B cell (primary cell): ENCODE measurements at regions not wholly inside any gene's neighbourhood (a gene's known extent, or its start where the extent isn't known, plus 50 kb on each side); places are given as distances from the start of the nearest gene placed in this dataset.

Source experiments
- ATAC-seq: fragments of 200-7000 bp; cut with Tn5 transposase; one replicate; pipeline ENCODE4 v1.10.0; 2021; ENCODE audit warnings: low read depth, mild to moderate bottlenecking, moderate number of reproducible peaks, moderate library complexity
- CTCF ChIA-PET: fragments of 350-600 bp; sonication (Branson Sonifier 250); formaldehyde crosslinking; loops from one replicate; lab custom pipeline; 2021; ENCODE audit warnings: antibody characterized with exemption, inconsistent platforms; lab: Charles Lee
- POLR2A ChIA-PET: fragments of 350-600 bp; sonication (Branson Sonifier 250); formaldehyde crosslinking; loops from one replicate; lab custom pipeline; 2021; ENCODE audit warnings: antibody characterized with exemption; lab: Charles Lee
- DNase-seq: peaks from one replicate; pipeline ENCODE4 v3.0.0; 2013
- H2AFZ ChIP-seq: 2 replicates; pipeline ENCODE4 v1.6.1; 2012; ENCODE audit warnings: mild to moderate bottlenecking, low read depth, low read length; ENCODE audit not compliant: insufficient read depth, poor library complexity, severe bottlenecking
- H3K27ac ChIP-seq, 2 donors: 1 replicate in 1 of 2; 2 replicates in 1 of 2; pipeline ENCODE4 v1.5.1; 2012 to 2013; ENCODE audit warnings: low read length in 2 of 2, mild to moderate bottlenecking in 2 of 2, moderate library complexity in 1 of 2
- H3K27me3 ChIP-seq, 4 experiments: fragments of 200-600 bp in 1 of 4; sonication (generic) in 1 of 4; replicated peaks in 1 of 4; 1 replicate in 2 of 4; 2 replicates in 2 of 4; pipeline versions ENCODE4 v1.6.1 to v1.7.0; 2013 to 2016; ENCODE audit warnings: low read length in 3 of 4, mild to moderate bottlenecking in 2 of 4, mixed read lengths in 1 of 4, moderate library complexity in 1 of 4; ENCODE audit not compliant: insufficient read depth in 4 of 4, control insufficient read depth in 3 of 4; ENCODE audit errors: control extremely low read depth in 1 of 4
- H3K36me3 ChIP-seq, 2 experiments: replicated peaks in 1 of 2; 1 replicate in 1 of 2; 2 replicates in 1 of 2; pipeline versions ENCODE4 v1.6.1 to v1.7.1; 2013; ENCODE audit warnings: low read length in 1 of 2; ENCODE audit not compliant: insufficient read depth in 2 of 2, control insufficient read depth in 1 of 2; ENCODE audit errors: control extremely low read depth in 1 of 2, extremely low read depth in 1 of 2
- H3K4me1 ChIP-seq, 2 donors: fragments of 200-600 bp in 1 of 2; sonication (generic) in 1 of 2; 1 replicate in 1 of 2; 2 replicates in 1 of 2; pipeline versions ENCODE4 v1.5.1 to v1.6.1; 2013 to 2017; ENCODE audit warnings: low read length in 2 of 2; ENCODE audit not compliant: control insufficient read depth in 2 of 2, insufficient read depth in 2 of 2
- H3K4me2 ChIP-seq: replicated peaks from 2 replicates; pipeline ENCODE3; 2012; ENCODE audit warnings: mild to moderate bottlenecking, low read depth, low read length; ENCODE audit not compliant: poor library complexity, severe bottlenecking
- H3K4me3 ChIP-seq, 5 experiments: fragments of 200-600 bp in 1 of 5; sonication (generic) in 1 of 5; 1 replicate in 3 of 5; 2 replicates in 2 of 5; pipeline versions ENCODE4 v1.5.1 to v1.7.0; 2011 to 2016; ENCODE audit warnings: low read length in 4 of 5, mild to moderate bottlenecking in 4 of 5, low read depth in 2 of 5, control low read depth in 1 of 5, moderate library complexity in 1 of 5; ENCODE audit not compliant: insufficient read depth in 1 of 5; ENCODE audit errors: control extremely low read depth in 1 of 5, extremely low read depth in 1 of 5
- H3K79me2 ChIP-seq: fragments of 200-600 bp; sonication (generic); one replicate; pipeline ENCODE4 v1.6.0; 2016; ENCODE audit warnings: low read length; ENCODE audit not compliant: control insufficient read depth, insufficient read depth
- H3K9ac ChIP-seq: fragments of 200-600 bp; sonication (generic); 2 replicates; pipeline ENCODE4 v1.6.1; 2017; ENCODE audit warnings: mild to moderate bottlenecking, low read length, moderate library complexity
- H3K9me3 ChIP-seq, 3 donors: one replicate each; pipeline versions ENCODE4 v1.6.1 to v1.7.1; 2013; ENCODE audit warnings: low read length in 2 of 3; ENCODE audit not compliant: control insufficient read depth in 2 of 3, insufficient read depth in 1 of 3; ENCODE audit errors: control extremely low read depth in 1 of 3
- H4K20me1 ChIP-seq: 2 replicates; pipeline ENCODE4 v1.6.0; 2012; ENCODE audit warnings: mild to moderate bottlenecking, low read length; ENCODE audit not compliant: insufficient read depth, control insufficient read depth, poor library complexity, severe bottlenecking
- H3K27ac Mint-ChIP-seq: one replicate; pipeline ENCODE4 v1.8.0; 2021; ENCODE audit warnings: mixed read lengths
- H3K27me3 Mint-ChIP-seq: one replicate; pipeline ENCODE4 v1.8.0; 2021; ENCODE audit warnings: mixed read lengths
- H3K4me1 Mint-ChIP-seq: one replicate; pipeline ENCODE4 v1.8.0; 2021; ENCODE audit warnings: mixed read lengths
- H3K4me3 Mint-ChIP-seq: one replicate; pipeline ENCODE4 v1.8.0; 2021; ENCODE audit warnings: mixed read lengths
- H3K9me3 Mint-ChIP-seq: one replicate; pipeline ENCODE4 v1.8.0; 2022; ENCODE audit warnings: mixed read lengths; ENCODE audit not compliant: insufficient read depth
- EZH2 ChIP-seq: IDR thresholded peaks from 2 replicates; pipeline ENCODE4 v1.6.1; 2012; ENCODE audit warnings: borderline replicate concordance, low read depth, mild to moderate bottlenecking, moderate library complexity, low read length; ENCODE audit not compliant: insufficient read depth, poor library complexity, severe bottlenecking
- WGBS: methylation state at CpG from one replicate; pipeline ENCODE4 v1.1.5; 2013; ENCODE audit warnings: missing lambda C conversion rate; ENCODE audit not compliant: insufficient coverage; 5-methylcytosine and 5-hydroxymethylcytosine counted together
- intact Hi-C: fragments of 100-400 bp; cut with micrococcal nuclease; formaldehyde crosslinking; loops from one replicate; pipeline ENCODE4 v1.10.0; 2022
- TF ChIP-seq, protein P1 (sequence below): fragments of 200-600 bp; IDR thresholded peaks from one replicate; pipeline ENCODE4 v1.8.0; 2022; ENCODE audit warnings: antibody characterized with exemption, mild to moderate bottlenecking

DNA sequence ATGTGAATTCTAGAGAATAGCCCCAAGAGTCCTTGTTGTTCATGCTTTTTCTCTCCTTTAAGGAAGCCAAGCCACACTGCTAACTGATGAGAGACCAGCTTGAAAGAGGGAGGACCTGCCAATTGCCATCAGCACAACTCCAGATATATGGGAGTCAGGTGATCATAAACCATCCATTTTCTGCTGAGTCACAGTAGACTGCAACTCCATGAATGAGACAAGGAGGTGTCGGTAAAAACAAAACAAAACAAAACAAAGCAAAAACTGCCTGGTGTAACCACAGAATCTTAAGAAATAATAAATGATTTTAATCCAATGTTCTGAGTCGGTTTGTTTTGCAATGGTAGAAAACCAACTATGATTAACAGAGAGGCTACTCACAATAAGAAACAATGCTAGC, 837.3 kb downstream of the PCDH7 start:
- DNase-seq (no peak), ATAC-seq (no peak)
- Mint-ChIP-seq H3K9me3 (peaks cover 2% of the 10 kb centered on the region), H3K4me1 (no peaks in the 10 kb centered on the region), H3K4me3 (no peak overlapping the region), H3K27ac (no peak overlapping the region), H3K27me3 (no peaks in the 10 kb centered on the region)
- H3K79me2 ChIP-seq: no peaks in the 10 kb centered on the region
- WGBS: no CpG with 5 or more reads among the region's 2 CpGs
- H3K27ac ChIP-seq: no peak overlapping the region
- no peak overlapping the region for H2AFZ ChIP-seq
- TF ChIP-seq, protein P1, sequence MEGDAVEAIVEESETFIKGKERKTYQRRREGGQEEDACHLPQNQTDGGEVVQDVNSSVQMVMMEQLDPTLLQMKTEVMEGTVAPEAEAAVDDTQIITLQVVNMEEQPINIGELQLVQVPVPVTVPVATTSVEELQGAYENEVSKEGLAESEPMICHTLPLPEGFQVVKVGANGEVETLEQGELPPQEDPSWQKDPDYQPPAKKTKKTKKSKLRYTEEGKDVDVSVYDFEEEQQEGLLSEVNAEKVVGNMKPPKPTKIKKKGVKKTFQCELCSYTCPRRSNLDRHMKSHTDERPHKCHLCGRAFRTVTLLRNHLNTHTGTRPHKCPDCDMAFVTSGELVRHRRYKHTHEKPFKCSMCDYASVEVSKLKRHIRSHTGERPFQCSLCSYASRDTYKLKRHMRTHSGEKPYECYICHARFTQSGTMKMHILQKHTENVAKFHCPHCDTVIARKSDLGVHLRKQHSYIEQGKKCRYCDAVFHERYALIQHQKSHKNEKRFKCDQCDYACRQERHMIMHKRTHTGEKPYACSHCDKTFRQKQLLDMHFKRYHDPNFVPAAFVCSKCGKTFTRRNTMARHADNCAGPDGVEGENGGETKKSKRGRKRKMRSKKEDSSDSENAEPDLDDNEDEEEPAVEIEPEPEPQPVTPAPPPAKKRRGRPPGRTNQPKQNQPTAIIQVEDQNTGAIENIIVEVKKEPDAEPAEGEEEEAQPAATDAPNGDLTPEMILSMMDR: no peak
- TF ChIP-seq EZH2: no peak
- no peaks in the 10 kb centered on the region for H3K27me3 ChIP-seq
- H4K20me1 ChIP-seq: no peaks in the 10 kb centered on the region
- no peaks in the 10 kb centered on the region for H3K36me3 ChIP-seq
- H3K9ac ChIP-seq: no peak overlapping the region
- no peaks in the 10 kb centered on the region for H3K9me3 ChIP-seq
- CTCF ChIA-PET: no interaction called here
- no peak overlapping the region for H3K4me3 ChIP-seq
- H3K4me2 ChIP-seq: no peak overlapping the region
- POLR2A ChIA-PET: no interaction called here
- intact Hi-C loops: no loop called here
- no peaks in the 10 kb centered on the region for H3K4me1 ChIP-seq

DNA sequence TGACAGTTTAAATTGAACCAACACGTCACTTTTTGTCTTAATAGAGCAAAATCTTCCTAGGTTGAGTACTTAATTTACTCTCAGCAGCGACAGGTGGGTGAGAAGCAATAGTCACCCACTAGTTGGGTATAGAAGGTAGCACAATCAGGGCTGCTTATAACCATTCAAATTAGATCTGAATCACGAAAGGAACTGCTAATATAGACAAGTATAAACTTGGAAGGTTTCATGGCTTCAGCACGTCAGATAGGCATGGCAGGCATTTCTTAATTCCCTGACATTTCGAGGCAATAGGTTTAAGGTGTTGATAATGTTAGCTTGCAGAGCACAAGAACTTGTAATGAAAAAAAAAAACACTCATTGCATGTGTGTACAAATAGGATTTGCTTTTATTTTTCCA, 853.4 kb downstream of the PCDH7 start:
- H3K27me3 ChIP-seq: no peaks in the 10 kb centered on the region
- no peak overlapping the region for H3K27ac ChIP-seq
- ATAC-seq: no peak
- H3K9me3 ChIP-seq: no peaks in the 10 kb centered on the region
- H3K4me2 ChIP-seq: no peak overlapping the region
- H2AFZ ChIP-seq: no peak overlapping the region
- H3K27ac Mint-ChIP-seq: no peak overlapping the region
- H3K4me3 Mint-ChIP-seq: no peak overlapping the region
- H4K20me1 ChIP-seq: no peaks in the 10 kb centered on the region
- no peaks in the 10 kb centered on the region for H3K27me3 Mint-ChIP-seq
- intact Hi-C loops: no loop called here
- WGBS: 100% methylated on average over 1 of the region's 5 CpGs
- peaks cover 7% of the 10 kb centered on the region for H3K9me3 Mint-ChIP-seq
- CTCF ChIA-PET: no interaction called here
- H3K9ac ChIP-seq: no peak overlapping the region
- H3K4me3 ChIP-seq: no peak overlapping the region
- H3K36me3 ChIP-seq: no peaks in the 10 kb centered on the region
- no peak for DNase-seq
- H3K79me2 ChIP-seq: no peaks in the 10 kb centered on the region
- H3K4me1 Mint-ChIP-seq: no peaks in the 10 kb centered on the region
- POLR2A ChIA-PET: no interaction called here
- no peaks in the 10 kb centered on the region for H3K4me1 ChIP-seq
- TF ChIP-seq EZH2: no peak
- TF ChIP-seq, protein P1: no peak
